ENCODE measurements at regions not wholly inside any gene's neighbourhood (a gene's known extent, or its start where the extent isn't known, plus 50 kb on each side); places are given as distances from the start of the nearest gene placed in this dataset.

DNA sequence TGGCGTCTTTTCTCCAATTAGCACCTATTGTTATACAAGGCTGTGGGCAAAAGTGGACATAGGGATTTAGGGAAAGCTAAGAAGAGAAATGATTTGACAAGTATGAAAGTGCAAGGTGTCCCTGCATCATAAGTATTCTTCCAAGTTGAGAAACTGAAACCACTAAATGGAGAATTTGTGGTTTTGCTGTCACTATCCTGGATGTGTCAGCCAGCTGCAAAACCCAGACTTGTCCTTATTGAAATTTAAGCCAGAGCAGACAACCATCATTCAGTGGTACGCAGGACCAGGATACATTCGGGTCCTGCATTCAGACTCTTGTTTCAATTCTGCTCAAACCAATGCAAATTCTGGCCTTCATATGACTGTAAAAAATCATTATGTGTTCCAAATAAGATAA lies 384.8 kb upstream of the TGFBR2 start:
- Mint-ChIP-seq H3K9me3 (peaks cover 8% of the 10 kb centered on the region), H3K36me3 (ENCODE audit: low read depth) (no peaks in the 10 kb centered on the region), H3K27me3 (no peaks in the 10 kb centered on the region), H3K4me1 (ENCODE audit: low read depth) (peaks cover 7% of the 10 kb centered on the region), H3K27ac (no peak overlapping the region), H3K4me3 (no peak overlapping the region)
- ChIA-PET CTCF (interaction anchor here (1.5 kb wide), 1 partner anchor 22 kb away, joined by 7 read pairs; no protein-coding TSS in a partner anchor), POLR2A (no interaction called here)
- TF ChIP-seq, protein P1, sequence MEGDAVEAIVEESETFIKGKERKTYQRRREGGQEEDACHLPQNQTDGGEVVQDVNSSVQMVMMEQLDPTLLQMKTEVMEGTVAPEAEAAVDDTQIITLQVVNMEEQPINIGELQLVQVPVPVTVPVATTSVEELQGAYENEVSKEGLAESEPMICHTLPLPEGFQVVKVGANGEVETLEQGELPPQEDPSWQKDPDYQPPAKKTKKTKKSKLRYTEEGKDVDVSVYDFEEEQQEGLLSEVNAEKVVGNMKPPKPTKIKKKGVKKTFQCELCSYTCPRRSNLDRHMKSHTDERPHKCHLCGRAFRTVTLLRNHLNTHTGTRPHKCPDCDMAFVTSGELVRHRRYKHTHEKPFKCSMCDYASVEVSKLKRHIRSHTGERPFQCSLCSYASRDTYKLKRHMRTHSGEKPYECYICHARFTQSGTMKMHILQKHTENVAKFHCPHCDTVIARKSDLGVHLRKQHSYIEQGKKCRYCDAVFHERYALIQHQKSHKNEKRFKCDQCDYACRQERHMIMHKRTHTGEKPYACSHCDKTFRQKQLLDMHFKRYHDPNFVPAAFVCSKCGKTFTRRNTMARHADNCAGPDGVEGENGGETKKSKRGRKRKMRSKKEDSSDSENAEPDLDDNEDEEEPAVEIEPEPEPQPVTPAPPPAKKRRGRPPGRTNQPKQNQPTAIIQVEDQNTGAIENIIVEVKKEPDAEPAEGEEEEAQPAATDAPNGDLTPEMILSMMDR (IDR thresholded peaks at IDR 0.05): no peak
- no peak for DNase-seq
- intact Hi-C loops (cut with micrococcal nuclease): no loop called here
- ATAC-seq: peak; percentile 42

GRCh38 chr3:30222441-30222840 lies 384.0 kb upstream of the TGFBR2 start:
- no peak overlapping the region for H3K27ac Mint-ChIP-seq
- H3K27me3 Mint-ChIP-seq: no peaks in the 10 kb centered on the region
- TF ChIP-seq, protein P1 (IDR thresholded peaks at IDR 0.05): no peak
- ChIA-PET CTCF (no interaction called here), POLR2A (no interaction called here)
- intact Hi-C loops (cut with micrococcal nuclease): no loop called here
- H3K36me3 Mint-ChIP-seq (ENCODE audit: low read depth): no peaks in the 10 kb centered on the region
- ATAC-seq (no peak), DNase-seq (no peak)
- no peak overlapping the region for H3K4me3 Mint-ChIP-seq
- H3K4me1 Mint-ChIP-seq (ENCODE audit: low read depth): peaks cover 10% of the 10 kb centered on the region
- peaks cover 3% of the 10 kb centered on the region for H3K9me3 Mint-ChIP-seq

- no peaks in the 10 kb centered on the region for H3K9me3 Mint-ChIP-seq
- POLR2A ChIA-PET: no interaction called here
- intact Hi-C loops (cut with micrococcal nuclease): no loop called here
These were observed 381.4 kb upstream of the TGFBR2 start for GRCh38 chr3:30225021-30225420.

DNA sequence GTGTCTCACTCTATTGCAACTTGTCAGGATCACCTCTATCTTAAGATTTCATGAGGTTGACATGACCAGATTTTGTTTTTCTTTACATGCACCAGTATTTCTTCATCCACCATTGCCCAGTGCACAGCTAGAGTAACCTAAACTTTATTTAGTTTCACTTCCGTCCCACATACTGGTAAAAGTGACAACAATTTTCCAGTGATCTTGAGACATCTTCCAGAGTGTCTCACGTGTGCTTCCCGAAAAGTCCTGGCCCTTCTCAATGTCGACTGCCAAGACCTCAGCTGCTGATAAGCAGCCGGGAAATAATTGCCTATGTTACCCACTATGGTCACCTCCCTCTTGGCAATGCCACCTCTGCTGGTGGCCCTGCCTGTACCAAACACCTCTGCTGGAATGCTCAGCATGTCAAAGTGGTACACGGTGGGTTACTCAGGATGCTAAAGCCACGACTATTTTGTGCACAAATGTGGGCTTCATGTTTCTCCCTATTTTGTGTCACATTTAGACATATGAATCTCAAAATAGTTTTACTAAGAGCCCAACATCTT lies 379.7 kb upstream of the TGFBR2 start:
- Mint-ChIP-seq H3K9me3 (no peaks in the 10 kb centered on the region), H3K4me3 (no peak overlapping the region), H3K36me3 (ENCODE audit: low read depth) (no peaks in the 10 kb centered on the region), H3K27me3 (no peaks in the 10 kb centered on the region), H3K27ac (no peak overlapping the region), H3K4me1 (ENCODE audit: low read depth) (peaks cover 14% of the 10 kb centered on the region)
- ATAC-seq (no peak), DNase-seq (no peak)
- intact Hi-C loops (cut with micrococcal nuclease): no loop called here
- ChIA-PET POLR2A (no interaction called here), CTCF (interaction anchor here (2.3 kb wide), 1 partner anchor 28 kb away, joined by 15 read pairs; no protein-coding TSS in a partner anchor)
- TF ChIP-seq, protein P1 (IDR thresholded peaks at IDR 0.05): no peak

More at GRCh38 chr3:30225021-30225420, 381.4 kb upstream of the TGFBR2 start:
- DNase-seq (no peak), ATAC-seq (no peak)
- CTCF ChIA-PET: interaction anchor here (1.2 to 2.3 kb wide), 2 partner anchors 9 to 27 kb away, joined by 4 to 15 read pairs; no protein-coding TSS in a partner anchor
- TF ChIP-seq, protein P1 (IDR thresholded peaks at IDR 0.05): no peak
- no peak overlapping the region for H3K4me3 Mint-ChIP-seq
- no peaks in the 10 kb centered on the region for H3K36me3 Mint-ChIP-seq (ENCODE audit: low read depth)
- no peak overlapping the region for H3K27ac Mint-ChIP-seq
- H3K27me3 Mint-ChIP-seq: no peaks in the 10 kb centered on the region
- peaks cover 18% of the 10 kb centered on the region for H3K4me1 Mint-ChIP-seq (ENCODE audit: low read depth)

DNA sequence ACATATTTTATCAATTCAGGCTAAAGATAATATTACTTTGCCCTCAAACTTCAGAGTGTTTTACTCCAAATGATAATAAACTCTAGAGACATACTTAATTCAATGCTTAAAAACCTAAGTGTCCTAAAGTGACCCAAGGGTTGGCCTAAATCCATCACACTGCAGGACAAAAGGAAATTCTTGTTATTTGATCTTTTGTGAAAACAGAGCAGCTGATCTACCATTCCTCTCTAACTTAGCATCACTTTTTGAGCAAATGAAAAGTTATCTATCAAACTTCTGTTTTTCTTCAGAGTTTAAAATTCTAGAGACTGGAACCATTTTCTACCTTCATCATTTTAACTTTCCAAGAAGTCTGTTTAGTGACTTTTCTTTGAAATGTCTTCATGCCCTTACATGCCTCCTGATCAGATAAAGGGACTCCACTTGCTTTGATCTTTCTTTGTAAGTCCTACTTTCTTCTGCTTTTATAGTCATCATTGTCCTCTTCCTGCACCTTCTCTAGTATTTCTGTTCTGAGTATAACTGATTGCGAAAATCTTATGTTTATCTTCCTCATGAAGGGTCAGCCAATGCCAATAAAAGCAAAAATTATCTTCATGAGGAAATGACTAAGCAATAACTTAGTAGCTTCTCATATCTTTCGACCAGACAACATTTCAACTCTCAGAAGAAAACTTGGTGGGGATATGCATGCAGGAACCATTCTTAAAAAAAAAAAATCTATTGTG lies 378.7 kb upstream of the TGFBR2 start:
- H3K27me3 Mint-ChIP-seq: no peaks in the 10 kb centered on the region
- ATAC-seq (peak; percentile 93), DNase-seq (no peak)
- ChIA-PET POLR2A (no interaction called here), CTCF (no interaction called here)
- H3K9me3 Mint-ChIP-seq: no peaks in the 10 kb centered on the region
- H3K4me3 Mint-ChIP-seq: no peak overlapping the region
- H3K36me3 Mint-ChIP-seq (ENCODE audit: low read depth): no peaks in the 10 kb centered on the region
- intact Hi-C loops (cut with micrococcal nuclease): no loop called here
- peaks cover 13% of the 10 kb centered on the region for H3K4me1 Mint-ChIP-seq (ENCODE audit: low read depth)
- TF ChIP-seq, protein P1 (IDR thresholded peaks at IDR 0.05): no peak
- H3K27ac Mint-ChIP-seq: peak overlapping the region; percentile 44

Data from activated CD8-positive, alpha-beta T cell treated with anti-CD3 and anti-CD28 coated beads for 36 hours (primary cell).